ENCODE measurements at regions not wholly inside any gene's neighbourhood (a gene's known extent, or its start where the extent isn't known, plus 50 kb on each side); places are given as distances from the start of the nearest gene placed in this dataset.
A peak's percentile ranks its signal among the peaks of the same experiment; 100 is the strongest.

DNA sequence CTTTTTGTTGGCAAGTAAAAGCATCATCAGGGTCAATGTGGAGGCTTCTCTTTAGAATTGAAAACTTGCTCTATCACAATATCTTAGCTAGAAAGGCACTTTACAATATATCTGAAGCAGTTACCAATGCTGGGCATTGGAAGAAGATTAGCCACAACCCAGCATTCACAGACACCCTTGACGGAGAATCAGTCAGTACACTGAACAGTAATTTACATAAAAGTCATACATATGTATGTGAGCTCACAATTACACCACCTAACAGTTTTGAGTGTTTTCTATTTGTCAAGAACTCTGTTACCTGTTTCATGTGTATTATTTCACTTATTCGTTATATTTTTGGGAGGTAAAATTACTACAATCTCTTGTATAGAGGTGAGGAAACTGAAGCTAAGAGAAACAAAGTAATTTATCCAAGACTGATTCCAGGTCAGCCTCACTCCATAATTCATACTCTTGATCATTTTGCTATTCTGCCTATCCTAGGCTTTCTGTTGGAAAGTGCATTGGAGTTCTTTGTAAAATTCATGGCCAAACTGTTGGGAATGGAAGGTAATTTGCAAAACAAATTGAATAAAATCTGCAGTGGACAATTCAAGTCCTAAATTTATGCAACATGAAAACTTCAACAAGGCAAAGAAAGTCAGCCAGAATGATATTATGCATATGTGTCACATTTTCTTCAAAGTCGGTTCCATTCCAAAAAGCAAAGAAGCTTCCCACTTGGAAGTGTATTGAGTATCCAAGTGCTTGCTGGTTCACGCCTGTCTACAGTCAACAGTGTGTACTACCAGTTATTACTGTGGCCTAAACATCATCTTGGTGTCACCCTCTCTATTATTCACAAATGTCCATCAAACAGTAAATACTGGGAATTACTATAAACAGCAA is 223.7 kb upstream of the SEMA6D start:
- Histone ChIP-seq H3K27ac (ENCODE audit: low read depth, low read length) (no peak overlapping the region), H3K79me2 (ENCODE audit: insufficient read depth, low read length) (no peaks in the 10 kb centered on the region), H3K9ac (ENCODE audit: low read length) (no peak overlapping the region), H3K9me3 (ENCODE audit: insufficient read depth, low read depth, low read length) (no peaks in the 10 kb centered on the region), H2AFZ (ENCODE audit: low read depth, low read length) (no peak overlapping the region), H3K27me3 (ENCODE audit: insufficient read depth, low read length) (no peaks in the 10 kb centered on the region), H3K4me3 (ENCODE audit: insufficient read depth, low read depth, low read length) (no peak overlapping the region), H3K36me3 (ENCODE audit: insufficient read depth, low read length) (no peaks in the 10 kb centered on the region), H3K4me2 (ENCODE audit: low read length) (no peak overlapping the region), H4K20me1 (ENCODE audit: insufficient read depth, low read length) (no peaks in the 10 kb centered on the region), H3K4me1 (ENCODE audit: insufficient read depth, low read length) (no peaks in the 10 kb centered on the region)
- TF ChIP-seq EZH2 (IDR thresholded peaks at IDR 0.05; ENCODE audit: insufficient read depth, low read length) = no peak
- TF ChIP-seq, protein P1, sequence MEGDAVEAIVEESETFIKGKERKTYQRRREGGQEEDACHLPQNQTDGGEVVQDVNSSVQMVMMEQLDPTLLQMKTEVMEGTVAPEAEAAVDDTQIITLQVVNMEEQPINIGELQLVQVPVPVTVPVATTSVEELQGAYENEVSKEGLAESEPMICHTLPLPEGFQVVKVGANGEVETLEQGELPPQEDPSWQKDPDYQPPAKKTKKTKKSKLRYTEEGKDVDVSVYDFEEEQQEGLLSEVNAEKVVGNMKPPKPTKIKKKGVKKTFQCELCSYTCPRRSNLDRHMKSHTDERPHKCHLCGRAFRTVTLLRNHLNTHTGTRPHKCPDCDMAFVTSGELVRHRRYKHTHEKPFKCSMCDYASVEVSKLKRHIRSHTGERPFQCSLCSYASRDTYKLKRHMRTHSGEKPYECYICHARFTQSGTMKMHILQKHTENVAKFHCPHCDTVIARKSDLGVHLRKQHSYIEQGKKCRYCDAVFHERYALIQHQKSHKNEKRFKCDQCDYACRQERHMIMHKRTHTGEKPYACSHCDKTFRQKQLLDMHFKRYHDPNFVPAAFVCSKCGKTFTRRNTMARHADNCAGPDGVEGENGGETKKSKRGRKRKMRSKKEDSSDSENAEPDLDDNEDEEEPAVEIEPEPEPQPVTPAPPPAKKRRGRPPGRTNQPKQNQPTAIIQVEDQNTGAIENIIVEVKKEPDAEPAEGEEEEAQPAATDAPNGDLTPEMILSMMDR (IDR thresholded peaks at IDR 0.05; ENCODE audit: insufficient read depth, low read depth, low read length) = no peak
- no peak overlapping the region for H3K27ac Mint-ChIP-seq (ENCODE audit: unreplicated experiment)
- FAIRE-seq (no peak), DNase-seq (ENCODE audit: low read depth) (no peak)
- H3K36me3 Mint-ChIP-seq (ENCODE audit: low read depth, unreplicated experiment) = no peaks in the 10 kb centered on the region
- H3K4me3 Mint-ChIP-seq (ENCODE audit: unreplicated experiment) = no peak overlapping the region
- H3K9me3 Mint-ChIP-seq (ENCODE audit: unreplicated experiment) = no peaks in the 10 kb centered on the region
- no peaks in the 10 kb centered on the region for H3K27me3 Mint-ChIP-seq (ENCODE audit: low read depth, unreplicated experiment)
- H3K4me1 Mint-ChIP-seq (ENCODE audit: low read depth, unreplicated experiment) = no peaks in the 10 kb centered on the region

DNA sequence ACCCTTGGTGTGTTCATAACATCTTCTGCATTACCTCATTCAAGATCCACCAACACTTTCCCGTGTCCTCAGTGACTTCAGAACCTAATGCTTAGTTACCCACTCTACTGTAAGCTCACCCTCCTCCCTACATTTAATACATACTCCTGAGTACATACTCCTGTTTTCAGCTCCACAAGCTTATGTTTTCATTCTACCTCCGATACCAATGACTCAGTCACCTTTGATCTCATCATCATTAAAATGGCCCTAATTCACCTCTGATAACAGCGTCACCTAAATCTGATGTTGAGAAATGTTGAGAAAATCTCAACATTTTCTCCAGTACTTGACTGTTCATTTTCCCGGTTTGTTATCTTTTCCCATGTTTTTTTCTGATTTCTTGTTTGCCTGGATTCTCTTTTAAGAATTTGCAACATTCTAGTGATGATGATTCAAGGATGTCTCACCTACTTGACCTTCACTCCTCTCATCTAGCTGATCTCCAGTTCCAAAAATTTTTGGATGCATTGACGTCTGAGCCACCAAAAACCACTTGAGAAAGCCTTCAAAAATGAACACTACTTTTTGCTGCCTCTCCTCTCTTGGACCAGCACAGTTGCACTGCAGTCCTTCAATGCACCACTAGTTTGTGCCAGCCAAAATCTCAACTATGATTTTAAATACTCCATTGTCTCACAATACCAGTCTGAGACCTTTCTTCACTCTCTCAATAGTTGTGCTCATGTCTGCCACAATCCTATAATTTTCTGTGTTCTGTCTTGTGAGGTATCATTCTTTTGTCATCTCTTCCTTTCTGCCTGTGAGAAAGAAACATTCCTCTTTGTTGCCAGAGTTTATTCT is 220.7 kb upstream of the SEMA6D start:
- Histone ChIP-seq H3K4me2 (ENCODE audit: low read length) (no peak overlapping the region), H3K27me3 (ENCODE audit: insufficient read depth, low read length) (no peaks in the 10 kb centered on the region), H3K79me2 (ENCODE audit: insufficient read depth, low read length) (no peaks in the 10 kb centered on the region), H4K20me1 (ENCODE audit: insufficient read depth, low read length) (no peaks in the 10 kb centered on the region), H3K4me3 (ENCODE audit: insufficient read depth, low read depth, low read length) (no peak overlapping the region), H2AFZ (ENCODE audit: low read depth, low read length) (no peak overlapping the region), H3K4me1 (ENCODE audit: insufficient read depth, low read length) (no peaks in the 10 kb centered on the region), H3K9ac (ENCODE audit: low read length) (no peak overlapping the region), H3K9me3 (ENCODE audit: insufficient read depth, low read depth, low read length) (no peaks in the 10 kb centered on the region), H3K36me3 (ENCODE audit: insufficient read depth, low read length) (no peaks in the 10 kb centered on the region), H3K27ac (ENCODE audit: low read depth, low read length) (no peak overlapping the region)
- Mint-ChIP-seq H3K27me3 (ENCODE audit: low read depth, unreplicated experiment) (no peaks in the 10 kb centered on the region), H3K36me3 (ENCODE audit: low read depth, unreplicated experiment) (no peaks in the 10 kb centered on the region), H3K9me3 (ENCODE audit: unreplicated experiment) (no peaks in the 10 kb centered on the region), H3K4me3 (ENCODE audit: unreplicated experiment) (no peak overlapping the region), H3K27ac (ENCODE audit: unreplicated experiment) (no peak overlapping the region), H3K4me1 (ENCODE audit: low read depth, unreplicated experiment) (no peaks in the 10 kb centered on the region)
- DNase-seq (ENCODE audit: low read depth) (peak; percentile 12), FAIRE-seq (no peak)
- no peak for TF ChIP-seq EZH2 (IDR thresholded peaks at IDR 0.05; ENCODE audit: insufficient read depth, low read length)
- TF ChIP-seq, protein P1 (IDR thresholded peaks at IDR 0.05; ENCODE audit: insufficient read depth, low read depth, low read length) = peak; percentile 9

Measured in astrocyte (in vitro differentiated cells and primary cell).